HAP-1 (cell line): ENCODE measurements at regions not wholly inside any gene's neighbourhood (a gene's known extent, or its start where the extent isn't known, plus 50 kb on each side); places are given as distances from the start of the nearest gene placed in this dataset.

Experiments
- DNase-seq, 2 experiments: peaks; one replicate each; pipeline ENCODE4 v3.0.0-alpha.2; 2016 to 2020; ENCODE audit warnings: low spot score in 2 of 2
- H3K27me3 ChIP-seq: fragments of 250-450 bp; sonication (Bioruptor Pico); 2 replicates; pipeline ENCODE4 v1.5.1; 2020; ENCODE audit warnings: low read depth, mild to moderate bottlenecking, moderate library complexity
- H3K36me3 ChIP-seq: fragments of 250-450 bp; sonication (Bioruptor Pico); replicated peaks from 2 replicates; pipeline ENCODE4 v1.5.1; 2020; ENCODE audit warnings: mild to moderate bottlenecking
- H3K4me1 ChIP-seq: fragments of 250-450 bp; sonication (Bioruptor Pico); 2 replicates; pipeline ENCODE4 v1.5.1; 2020; ENCODE audit warnings: mild to moderate bottlenecking
- H3K4me3 ChIP-seq: fragments of 250-450 bp; sonication (Bioruptor Pico); 2 replicates; pipeline ENCODE4 v1.5.1; 2020; ENCODE audit warnings: mild to moderate bottlenecking, moderate library complexity
- H3K9me3 ChIP-seq: fragments of 250-450 bp; sonication (Bioruptor Pico); 2 replicates; pipeline ENCODE4 v1.5.1; 2020; ENCODE audit warnings: mild to moderate bottlenecking, moderate library complexity
- in situ Hi-C: fragments of 300-500 bp; cut with MboI; formaldehyde crosslinking; loops from 3 replicates; pipeline ENCODE4 v1.14.3; 2020; ENCODE audit warnings: low sequenced_read_pairs, inconsistent platforms, mixed read lengths

GRCh38 chr5:89946508-89946907, 463.0 kb downstream of the CETN3 start:
- in situ Hi-C loops = no loop called here
- Histone ChIP-seq H3K4me1 (no peaks in the 10 kb centered on the region), H3K36me3 (no peaks in the 10 kb centered on the region), H3K9me3 (no peaks in the 10 kb centered on the region), H3K4me3 (no peak overlapping the region), H3K27me3 (no peaks in the 10 kb centered on the region)
- DNase-seq = no peak

GRCh38 chr5:89942171-89942570, 467.4 kb downstream of the CETN3 start:
- no peaks in the 10 kb centered on the region for H3K27me3 ChIP-seq
- H3K9me3 ChIP-seq = no peaks in the 10 kb centered on the region
- H3K4me1 ChIP-seq = no peaks in the 10 kb centered on the region
- DNase-seq = no peak
- no peak overlapping the region for H3K4me3 ChIP-seq
- in situ Hi-C loops = no loop called here
- H3K36me3 ChIP-seq = no peaks in the 10 kb centered on the region

DNA sequence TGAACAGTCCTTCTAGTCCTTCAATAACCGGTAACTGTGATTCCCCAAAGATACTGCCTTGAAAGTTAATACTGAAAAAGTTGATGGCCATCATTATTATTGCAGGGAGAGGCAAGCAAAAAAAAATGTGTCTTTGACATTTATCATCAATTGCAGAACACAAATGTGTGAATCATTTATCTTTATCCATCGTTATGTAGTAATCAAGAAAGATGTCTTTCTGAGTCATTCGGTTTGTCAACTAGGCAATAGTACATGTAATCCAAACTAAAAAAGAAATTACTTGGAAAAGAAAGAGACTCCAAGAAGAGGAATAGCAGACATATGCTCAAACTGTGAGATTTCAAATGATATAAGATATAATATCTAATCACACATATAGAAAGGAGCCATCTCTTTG, 473.0 kb downstream of the CETN3 start:
- DNase-seq = no peak
- H3K9me3 ChIP-seq = no peaks in the 10 kb centered on the region
- no peak overlapping the region for H3K4me3 ChIP-seq
- no peaks in the 10 kb centered on the region for H3K27me3 ChIP-seq
- no peaks in the 10 kb centered on the region for H3K4me1 ChIP-seq
- H3K36me3 ChIP-seq = no peaks in the 10 kb centered on the region
- in situ Hi-C loops = no loop called here

- in situ Hi-C loops = no loop called here
- H3K27me3 ChIP-seq = no peaks in the 10 kb centered on the region
- DNase-seq = no peak
- no peaks in the 10 kb centered on the region for H3K9me3 ChIP-seq
- H3K36me3 ChIP-seq = no peaks in the 10 kb centered on the region
- H3K4me1 ChIP-seq = peaks cover 12% of the 10 kb centered on the region
- H3K4me3 ChIP-seq = no peak overlapping the region
Measured at GRCh38 chr5:89934069-89934468, 475.5 kb downstream of the CETN3 start.

DNA sequence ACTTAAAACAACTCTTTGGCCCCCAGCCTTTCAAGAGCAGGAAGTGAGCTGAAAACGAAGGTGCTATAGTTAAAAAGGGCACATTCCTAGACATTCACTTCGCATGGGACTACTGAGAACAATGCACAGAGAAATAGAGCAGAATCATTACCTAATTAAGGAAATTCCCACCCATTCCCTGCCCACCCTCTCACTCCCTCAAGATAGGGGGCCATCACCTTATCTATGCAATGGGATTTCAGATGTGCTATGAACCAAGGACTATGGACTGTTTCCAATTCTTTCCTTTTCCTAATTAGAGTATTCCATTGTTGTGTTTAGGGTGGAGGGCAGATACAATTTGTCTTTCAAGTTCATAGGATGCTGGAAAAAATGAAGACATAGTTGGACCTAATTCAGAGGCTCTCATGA, 476.8 kb downstream of the CETN3 start:
- Histone ChIP-seq H3K27me3 (no peaks in the 10 kb centered on the region), H3K36me3 (no peaks in the 10 kb centered on the region), H3K9me3 (no peaks in the 10 kb centered on the region), H3K4me3 (no peak overlapping the region), H3K4me1 (peaks cover 12% of the 10 kb centered on the region)
- no peak for DNase-seq
- in situ Hi-C loops = no loop called here

DNA sequence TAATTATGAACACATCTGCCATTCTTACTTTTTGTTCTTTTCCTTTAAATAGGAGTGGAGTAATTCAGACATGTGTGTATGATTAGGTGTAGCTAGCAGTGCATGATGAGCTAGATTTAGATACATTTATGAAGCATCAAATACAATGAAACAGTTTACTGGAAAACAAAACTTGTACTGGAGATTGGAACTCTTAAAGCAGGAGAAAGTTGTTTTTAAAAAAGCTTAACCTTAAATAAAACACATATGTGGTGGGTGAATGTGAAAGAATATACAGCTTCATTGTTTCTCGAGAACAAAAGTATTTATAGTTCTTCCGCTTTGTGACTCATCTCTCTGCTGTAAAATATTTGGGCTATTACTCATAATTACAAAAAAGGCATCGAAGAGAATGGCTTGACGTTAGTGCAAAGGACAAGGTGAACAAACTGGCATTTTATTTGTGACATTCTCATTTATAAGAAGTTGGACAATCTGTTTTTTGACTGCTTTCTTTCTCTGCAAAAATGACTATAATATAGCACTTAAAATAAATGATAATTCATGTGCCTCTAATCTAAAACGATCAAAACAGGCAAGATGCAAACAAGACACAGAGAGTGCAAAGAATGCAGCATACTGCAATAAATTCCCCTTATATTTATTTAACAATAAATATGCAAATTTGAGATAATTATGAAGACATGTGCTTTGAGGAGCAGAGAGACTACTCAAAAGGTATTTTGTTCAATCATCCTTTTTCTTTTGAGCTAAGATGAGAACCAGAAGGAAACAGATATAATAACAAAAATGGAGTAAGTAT, 478.8 kb downstream of the CETN3 start:
- in situ Hi-C loops = no loop called here
- no peak overlapping the region for H3K4me3 ChIP-seq
- peak in 1 of 2 experiments; percentile 23 for DNase-seq

GRCh38 chr5:89929834-89930233, 479.7 kb downstream of the CETN3 start:
- Histone ChIP-seq H3K36me3 (no peaks in the 10 kb centered on the region), H3K9me3 (no peaks in the 10 kb centered on the region), H3K4me3 (no peak overlapping the region), H3K27me3 (no peaks in the 10 kb centered on the region), H3K4me1 (peaks cover 12% of the 10 kb centered on the region)
- in situ Hi-C loops = no loop called here
- DNase-seq = no peak

More for the DNA sequence above, 478.8 kb downstream of the CETN3 start:
- no peaks in the 10 kb centered on the region for H3K9me3 ChIP-seq
- no peaks in the 10 kb centered on the region for H3K27me3 ChIP-seq
- H3K36me3 ChIP-seq = no peaks in the 10 kb centered on the region
- peaks cover 12% of the 10 kb centered on the region for H3K4me1 ChIP-seq

- H3K4me1 ChIP-seq = peaks cover 12% of the 10 kb centered on the region
- H3K9me3 ChIP-seq = no peaks in the 10 kb centered on the region
- H3K36me3 ChIP-seq = no peaks in the 10 kb centered on the region
- H3K4me3 ChIP-seq = no peak overlapping the region
- no peaks in the 10 kb centered on the region for H3K27me3 ChIP-seq
- in situ Hi-C loops = no loop called here
- DNase-seq = peak in 1 of 2 experiments; percentile 9
Measured at GRCh38 chr5:89929173-89929572, 480.4 kb downstream of the CETN3 start.

- Histone ChIP-seq H3K36me3 (no peaks in the 10 kb centered on the region), H3K27me3 (no peaks in the 10 kb centered on the region; the same call in 1 of the 2 replicates), H3K9me3 (no peaks in the 10 kb centered on the region), H3K4me1 (no peaks in the 10 kb centered on the region), H3K4me3 (no peak overlapping the region)
- in situ Hi-C loops = no loop called here
- no peak for DNase-seq
Measured at GRCh38 chr5:89922161-89922560, 487.4 kb downstream of the CETN3 start.

DNA sequence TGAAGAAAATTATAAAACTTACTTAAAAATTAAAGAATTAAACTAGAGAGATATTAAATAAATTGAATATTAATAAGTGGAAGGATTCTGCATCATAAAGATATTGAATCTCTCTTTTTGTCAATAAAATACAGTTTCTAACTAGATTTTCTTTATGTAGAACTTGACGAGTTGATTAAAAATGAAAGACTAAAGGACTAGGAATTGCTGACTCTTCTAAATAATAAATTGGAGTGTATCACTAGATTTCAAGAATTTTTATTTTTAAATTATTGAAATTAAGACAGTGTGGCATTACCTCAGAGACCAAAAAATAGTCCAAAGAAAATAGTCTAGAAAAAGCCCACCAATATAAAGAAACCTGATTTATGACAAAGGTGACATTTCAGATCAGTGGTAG, 492.4 kb downstream of the CETN3 start:
- no peak for DNase-seq
- H3K36me3 ChIP-seq = no peaks in the 10 kb centered on the region
- in situ Hi-C loops = no loop called here
- no peaks in the 10 kb centered on the region for H3K9me3 ChIP-seq
- no peaks in the 10 kb centered on the region for H3K4me1 ChIP-seq
- H3K27me3 ChIP-seq = no peaks in the 10 kb centered on the region; the same call in 1 of the 2 replicates
- H3K4me3 ChIP-seq = no peak overlapping the region

GRCh38 chr5:89916131-89916530, 493.4 kb downstream of the CETN3 start:
- H3K4me1 ChIP-seq = no peaks in the 10 kb centered on the region
- H3K36me3 ChIP-seq = no peaks in the 10 kb centered on the region
- no peak overlapping the region for H3K4me3 ChIP-seq
- no peaks in the 10 kb centered on the region for H3K27me3 ChIP-seq
- H3K9me3 ChIP-seq = no peaks in the 10 kb centered on the region
- in situ Hi-C loops = no loop called here
- DNase-seq = no peak

DNA sequence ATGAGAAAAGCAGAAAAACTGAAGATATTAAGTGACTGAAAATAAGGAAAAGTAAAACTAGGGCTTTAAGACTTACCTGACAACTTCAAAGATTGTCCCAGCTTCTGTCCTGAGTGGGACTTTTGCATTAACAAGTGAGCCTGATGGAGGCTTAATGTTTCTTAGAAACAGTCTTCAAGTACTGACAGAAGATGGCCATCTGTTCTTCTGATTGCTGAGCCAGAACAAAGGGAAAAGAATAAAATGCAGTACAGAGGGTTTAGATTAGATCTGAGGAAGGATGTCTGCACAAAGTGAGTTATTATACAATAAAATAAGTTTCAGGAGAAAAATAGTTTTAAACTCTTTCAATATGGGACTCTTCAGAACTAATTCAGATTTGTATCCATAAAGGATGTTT, 500.7 kb downstream of the CETN3 start:
- no peaks in the 10 kb centered on the region for H3K9me3 ChIP-seq
- DNase-seq = no peak
- no peaks in the 10 kb centered on the region for H3K36me3 ChIP-seq
- no peak overlapping the region for H3K4me3 ChIP-seq
- H3K27me3 ChIP-seq = no peaks in the 10 kb centered on the region
- no peaks in the 10 kb centered on the region for H3K4me1 ChIP-seq
- in situ Hi-C loops = no loop called here

DNA sequence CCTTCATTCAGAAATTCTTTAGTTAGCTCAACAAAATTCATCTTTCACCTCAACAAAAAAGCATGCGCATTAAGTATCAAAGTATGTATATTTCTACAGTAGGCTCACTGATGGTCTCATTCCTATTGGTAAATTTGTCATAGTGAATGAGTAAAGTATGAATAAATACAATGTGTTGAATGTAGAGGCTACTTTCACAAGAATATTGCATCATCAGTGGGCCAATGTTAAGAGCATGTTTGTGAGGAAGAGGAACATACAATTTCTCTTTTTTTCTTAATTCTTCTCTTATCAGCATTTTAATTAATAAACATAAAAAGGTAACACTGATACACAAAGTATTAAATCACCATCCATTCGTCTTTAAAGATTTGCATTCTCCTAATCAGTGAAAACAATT, 505.1 kb downstream of the CETN3 start:
- no peak for DNase-seq
- H3K9me3 ChIP-seq = no peaks in the 10 kb centered on the region
- no peaks in the 10 kb centered on the region for H3K4me1 ChIP-seq

DNA sequence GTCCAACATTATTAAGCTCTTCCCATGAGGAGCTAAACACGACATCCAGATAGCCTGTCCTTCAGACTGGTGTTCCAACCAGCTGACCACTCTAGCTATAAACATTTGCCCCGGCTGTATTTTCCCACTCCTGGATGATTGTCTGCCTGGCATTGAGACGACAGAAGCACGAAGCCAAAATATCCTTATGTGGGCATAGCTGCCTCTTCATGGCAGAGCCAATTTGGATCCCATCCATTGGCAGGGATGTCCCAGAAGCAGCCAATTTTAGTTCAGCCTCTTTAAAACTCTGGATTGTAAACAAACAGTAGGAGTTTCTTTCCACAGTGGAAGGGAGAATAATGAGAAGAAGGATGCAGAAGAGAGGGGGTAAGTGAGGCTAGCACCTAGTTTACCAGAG, 507.6 kb downstream of the CETN3 start:
- DNase-seq = no peak
- in situ Hi-C loops = no loop called here
- no peaks in the 10 kb centered on the region for H3K27me3 ChIP-seq
- no peaks in the 10 kb centered on the region for H3K9me3 ChIP-seq
- H3K4me1 ChIP-seq = no peaks in the 10 kb centered on the region
- H3K4me3 ChIP-seq = no peak overlapping the region
- no peaks in the 10 kb centered on the region for H3K36me3 ChIP-seq

More for the DNA sequence above, 505.1 kb downstream of the CETN3 start:
- Histone ChIP-seq H3K4me3 (no peak overlapping the region), H3K36me3 (no peaks in the 10 kb centered on the region), H3K27me3 (no peaks in the 10 kb centered on the region)
- in situ Hi-C loops = no loop called here

DNA sequence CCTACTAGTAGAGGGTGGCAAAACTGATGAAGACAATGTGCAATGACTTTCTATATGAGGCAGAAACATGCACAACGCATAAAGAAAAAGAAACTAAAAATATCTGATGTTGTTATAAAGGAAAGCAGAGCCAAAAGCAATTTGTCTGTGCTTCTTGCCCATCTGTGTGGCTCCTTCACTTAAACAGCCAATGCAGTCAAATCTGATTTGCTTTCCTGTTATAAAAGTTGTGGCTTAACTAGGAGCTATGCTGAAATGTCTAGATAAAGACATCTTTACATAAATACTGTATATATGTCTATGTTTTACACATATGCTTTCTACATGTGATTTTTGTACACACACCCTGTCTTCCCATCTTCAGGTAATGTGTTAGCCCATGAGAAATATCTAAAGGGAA, 508.2 kb downstream of the CETN3 start:
- in situ Hi-C loops = no loop called here
- H3K9me3 ChIP-seq = no peaks in the 10 kb centered on the region
- no peak for DNase-seq

More for the DNA sequence above, 508.2 kb downstream of the CETN3 start:
- Histone ChIP-seq H3K4me3 (no peak overlapping the region), H3K36me3 (no peaks in the 10 kb centered on the region), H3K4me1 (no peaks in the 10 kb centered on the region), H3K27me3 (no peaks in the 10 kb centered on the region)
